HT-29 (cell line): ENCODE measurements at regions not wholly inside any gene's neighbourhood (a gene's known extent, or its start where the extent isn't known, plus 50 kb on each side); places are given as distances from the start of the nearest gene placed in this dataset.

Source experiments
- DNase-seq: peaks from one replicate; pipeline ENCODE4 v3.0.0-alpha.2; 2015; ENCODE audit warnings: low spot score

- peak; percentile 55 for DNase-seq
Measured at GRCh38 chr10:117078168-117078837, 59.8 kb downstream of the VAX1 start.

- DNase-seq, result no peak
Measured at GRCh38 chr10:117075064-117075463, 63.0 kb downstream of the VAX1 start.

GRCh38 chr10:117074621-117075020 lies 63.4 kb downstream of the VAX1 start:
- peak; percentile 67 for DNase-seq

GRCh38 chr10:117071286-117072050 lies 66.5 kb upstream of the SHTN1 start:
- no peak for DNase-seq
